ENCODE measurements at regions not wholly inside any gene's neighbourhood (a gene's known extent, or its start where the extent isn't known, plus 50 kb on each side); places are given as distances from the start of the nearest gene placed in this dataset.

DNA sequence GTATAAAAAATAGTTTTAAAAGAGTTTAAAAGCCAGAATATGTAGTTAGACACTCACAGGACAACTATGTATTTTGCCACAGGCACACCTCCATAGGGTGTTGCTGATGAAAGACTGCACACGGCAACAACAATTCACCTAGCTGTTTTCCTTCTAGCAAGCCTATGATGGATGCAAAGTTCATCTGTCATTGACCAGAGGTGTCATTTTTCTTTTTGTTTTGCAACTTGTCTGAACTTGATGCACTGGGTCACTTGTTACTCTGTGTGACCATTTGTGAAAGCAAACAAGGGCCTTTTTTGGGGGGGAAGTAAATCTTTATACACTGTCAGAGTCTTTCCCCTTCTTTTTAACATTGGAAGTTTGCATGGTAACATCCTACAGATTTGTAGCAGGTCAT, 258.0 kb upstream of the SEMA3A start:
- H3K9me3 ChIP-seq: no peaks in the 10 kb centered on the region
- POLR2A ChIA-PET: no interaction called here
- no peak overlapping the region for H3K27ac ChIP-seq
- no peak for TF ChIP-seq NPAS2 (CRISPR knock-in tag; IDR thresholded peaks at IDR 0.05; ENCODE audit: borderline replicate concordance)
- no peak for TF ChIP-seq MAFK (IDR thresholded peaks at IDR 0.05; ENCODE audit: partially characterized antibody)
- no peak for TF ChIP-seq ESRRA (IDR thresholded peaks at IDR 0.05; ENCODE audit: borderline replicate concordance, low read length)
- TF ChIP-seq CHD4 (IDR thresholded peaks at IDR 0.05; ENCODE audit: borderline replicate concordance): no peak
- TF ChIP-seq, protein P1, sequence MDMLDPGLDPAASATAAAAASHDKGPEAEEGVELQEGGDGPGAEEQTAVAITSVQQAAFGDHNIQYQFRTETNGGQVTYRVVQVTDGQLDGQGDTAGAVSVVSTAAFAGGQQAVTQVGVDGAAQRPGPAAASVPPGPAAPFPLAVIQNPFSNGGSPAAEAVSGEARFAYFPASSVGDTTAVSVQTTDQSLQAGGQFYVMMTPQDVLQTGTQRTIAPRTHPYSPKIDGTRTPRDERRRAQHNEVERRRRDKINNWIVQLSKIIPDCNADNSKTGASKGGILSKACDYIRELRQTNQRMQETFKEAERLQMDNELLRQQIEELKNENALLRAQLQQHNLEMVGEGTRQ (IDR thresholded peaks at IDR 0.05): no peak
- no peak for TF ChIP-seq HOXA7 (CRISPR knock-in tag; IDR thresholded peaks at IDR 0.05)
- no peak for TF ChIP-seq GATA3 (IDR thresholded peaks at IDR 0.05; ENCODE audit: borderline replicate concordance)
- TF ChIP-seq CHD2 (IDR thresholded peaks at IDR 0.05; ENCODE audit: low read length, partially characterized antibody): no peak
- no peak for TF ChIP-seq MYC (IDR thresholded peaks at IDR 0.05; ENCODE audit: borderline replicate concordance, low read length)
- no peak for TF ChIP-seq FOXS1 (CRISPR knock-in tag; IDR thresholded peaks at IDR 0.05)
- TF ChIP-seq JUNB (IDR thresholded peaks at IDR 0.05): no peak
- TF ChIP-seq CBX2 (IDR thresholded peaks at IDR 0.05; ENCODE audit: borderline replicate concordance, low read depth): no peak
- TF ChIP-seq EHF (CRISPR knock-in tag; IDR thresholded peaks at IDR 0.05): no peak
- TF ChIP-seq, protein P2, sequence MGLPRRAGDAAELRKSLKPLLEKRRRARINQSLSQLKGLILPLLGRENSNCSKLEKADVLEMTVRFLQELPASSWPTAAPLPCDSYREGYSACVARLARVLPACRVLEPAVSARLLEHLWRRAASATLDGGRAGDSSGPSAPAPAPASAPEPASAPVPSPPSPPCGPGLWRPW (IDR thresholded peaks at IDR 0.05): no peak
- TF ChIP-seq ZC3H11A (IDR thresholded peaks at IDR 0.05): no peak
- no peak for TF ChIP-seq JUN (IDR thresholded peaks at IDR 0.05)
- H3K4me3 ChIP-seq: no peak overlapping the region
- FAIRE-seq (no peak), ATAC-seq (no peak), DNase-seq (ENCODE audit: low read depth in 1 of 2, low spot score in 1 of 2) (no peak)
- peaks cover 13% of the 10 kb centered on the region for H3K4me1 ChIP-seq
- CTCF ChIA-PET: interaction anchor here (1.3 kb wide), 1 partner anchor 516 kb away, joined by 5 read pairs; no protein-coding TSS in a partner anchor
- H3K4me2 ChIP-seq: no peak overlapping the region
- 83% methylated on average over 1 of the region's 1 CpG for WGBS (ENCODE audit: missing lambda C conversion rate)

DNA sequence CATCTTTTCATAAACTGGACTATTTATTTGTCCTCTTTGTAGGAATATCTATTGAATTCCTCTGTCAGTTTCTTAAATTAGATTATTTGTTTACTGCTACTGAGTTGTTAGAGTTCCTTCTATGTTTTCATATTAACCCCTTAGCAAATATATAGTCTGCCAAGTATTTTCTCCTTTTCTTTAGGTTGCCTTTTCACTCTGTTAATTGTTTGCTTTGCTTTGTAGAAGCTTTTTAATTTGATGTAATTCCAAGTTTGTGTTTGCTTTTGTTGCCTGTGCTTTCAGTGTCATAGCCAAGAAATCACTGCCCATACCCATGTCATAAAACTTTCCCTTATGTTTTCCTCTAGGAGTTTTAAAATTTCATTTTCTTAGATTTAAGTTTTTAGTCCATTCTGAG, 256.2 kb upstream of the SEMA3A start:
- Histone ChIP-seq H3K4me3 (no peak overlapping the region), H3K4me2 (no peak overlapping the region), H3K4me1 (peaks cover 13% of the 10 kb centered on the region), H3K9me3 (no peaks in the 10 kb centered on the region), H3K27ac (no peak overlapping the region)
- ChIA-PET POLR2A (no interaction called here), CTCF (interaction anchor here (1.2 to 1.5 kb wide), 2 partner anchors 8 to 515 kb away, joined by 4 to 6 read pairs; no protein-coding TSS in a partner anchor)
- TF ChIP-seq, protein P3, sequence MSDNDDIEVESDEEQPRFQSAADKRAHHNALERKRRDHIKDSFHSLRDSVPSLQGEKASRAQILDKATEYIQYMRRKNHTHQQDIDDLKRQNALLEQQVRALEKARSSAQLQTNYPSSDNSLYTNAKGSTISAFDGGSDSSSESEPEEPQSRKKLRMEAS (IDR thresholded peaks at IDR 0.05): no peak
- TF ChIP-seq GATA3 (IDR thresholded peaks at IDR 0.05; ENCODE audit: borderline replicate concordance): peak; percentile 15; the same call in 1 of the 2 replicates
- FAIRE-seq (no peak), ATAC-seq (no peak), DNase-seq (ENCODE audit: low read depth in 1 of 2, low spot score in 1 of 2) (no peak)

DNA sequence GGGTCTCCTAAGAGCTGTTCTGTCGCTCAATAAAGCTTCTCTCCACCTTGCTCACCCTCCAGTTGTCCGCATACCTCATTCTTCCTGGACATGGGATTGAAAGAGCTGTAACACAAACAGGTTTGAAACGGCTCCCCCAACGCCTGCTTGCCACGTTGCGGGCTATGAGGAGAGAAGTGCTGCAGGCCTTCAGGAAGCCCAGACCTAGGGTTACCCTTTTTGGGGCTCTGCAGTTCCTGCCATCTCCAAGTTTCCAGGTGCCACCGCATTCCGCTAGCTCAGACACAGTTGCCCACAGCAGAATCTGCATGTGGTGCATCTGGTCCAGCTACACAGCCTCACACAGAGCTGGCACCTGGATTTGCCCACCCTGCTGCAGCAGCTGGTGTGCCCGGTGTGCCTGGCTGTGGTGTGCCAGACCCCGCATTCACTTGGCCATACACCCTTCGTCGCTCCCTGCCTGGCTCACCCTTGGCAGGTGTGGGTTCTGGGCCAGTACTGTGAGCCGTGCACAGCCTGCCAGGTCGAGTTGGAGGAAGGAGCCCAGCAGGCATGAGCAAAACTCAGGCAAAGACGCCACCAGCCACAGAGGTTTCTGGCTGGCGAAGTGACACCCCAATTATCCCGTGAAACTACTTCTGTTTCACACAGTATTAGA, 253.2 kb upstream of the SEMA3A start:
- no peak for TF ChIP-seq CHD2 (IDR thresholded peaks at IDR 0.05; ENCODE audit: low read length, partially characterized antibody)
- TF ChIP-seq ZC3H11A (IDR thresholded peaks at IDR 0.05): no peak
- TF ChIP-seq, protein P4, sequence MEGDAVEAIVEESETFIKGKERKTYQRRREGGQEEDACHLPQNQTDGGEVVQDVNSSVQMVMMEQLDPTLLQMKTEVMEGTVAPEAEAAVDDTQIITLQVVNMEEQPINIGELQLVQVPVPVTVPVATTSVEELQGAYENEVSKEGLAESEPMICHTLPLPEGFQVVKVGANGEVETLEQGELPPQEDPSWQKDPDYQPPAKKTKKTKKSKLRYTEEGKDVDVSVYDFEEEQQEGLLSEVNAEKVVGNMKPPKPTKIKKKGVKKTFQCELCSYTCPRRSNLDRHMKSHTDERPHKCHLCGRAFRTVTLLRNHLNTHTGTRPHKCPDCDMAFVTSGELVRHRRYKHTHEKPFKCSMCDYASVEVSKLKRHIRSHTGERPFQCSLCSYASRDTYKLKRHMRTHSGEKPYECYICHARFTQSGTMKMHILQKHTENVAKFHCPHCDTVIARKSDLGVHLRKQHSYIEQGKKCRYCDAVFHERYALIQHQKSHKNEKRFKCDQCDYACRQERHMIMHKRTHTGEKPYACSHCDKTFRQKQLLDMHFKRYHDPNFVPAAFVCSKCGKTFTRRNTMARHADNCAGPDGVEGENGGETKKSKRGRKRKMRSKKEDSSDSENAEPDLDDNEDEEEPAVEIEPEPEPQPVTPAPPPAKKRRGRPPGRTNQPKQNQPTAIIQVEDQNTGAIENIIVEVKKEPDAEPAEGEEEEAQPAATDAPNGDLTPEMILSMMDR (IDR thresholded peaks at IDR 0.05): no peak
- TF ChIP-seq HOXA7 (CRISPR knock-in tag; IDR thresholded peaks at IDR 0.05): no peak
- TF ChIP-seq NFE2L2 (conservative IDR thresholded peaks at IDR 0.05; ENCODE audit: low read length): no peak
- TF ChIP-seq JUNB (IDR thresholded peaks at IDR 0.05): no peak
- no peak for TF ChIP-seq RCOR1 (IDR thresholded peaks at IDR 0.05; ENCODE audit: low read depth, low read length)
- TF ChIP-seq GATA3 (IDR thresholded peaks at IDR 0.05; ENCODE audit: borderline replicate concordance): no peak
- TF ChIP-seq HDAC2 (IDR thresholded peaks at IDR 0.05): no peak
- no peak for TF ChIP-seq BHLHE40 (IDR thresholded peaks at IDR 0.05; ENCODE audit: low read depth, low read length)
- TF ChIP-seq, protein P5, sequence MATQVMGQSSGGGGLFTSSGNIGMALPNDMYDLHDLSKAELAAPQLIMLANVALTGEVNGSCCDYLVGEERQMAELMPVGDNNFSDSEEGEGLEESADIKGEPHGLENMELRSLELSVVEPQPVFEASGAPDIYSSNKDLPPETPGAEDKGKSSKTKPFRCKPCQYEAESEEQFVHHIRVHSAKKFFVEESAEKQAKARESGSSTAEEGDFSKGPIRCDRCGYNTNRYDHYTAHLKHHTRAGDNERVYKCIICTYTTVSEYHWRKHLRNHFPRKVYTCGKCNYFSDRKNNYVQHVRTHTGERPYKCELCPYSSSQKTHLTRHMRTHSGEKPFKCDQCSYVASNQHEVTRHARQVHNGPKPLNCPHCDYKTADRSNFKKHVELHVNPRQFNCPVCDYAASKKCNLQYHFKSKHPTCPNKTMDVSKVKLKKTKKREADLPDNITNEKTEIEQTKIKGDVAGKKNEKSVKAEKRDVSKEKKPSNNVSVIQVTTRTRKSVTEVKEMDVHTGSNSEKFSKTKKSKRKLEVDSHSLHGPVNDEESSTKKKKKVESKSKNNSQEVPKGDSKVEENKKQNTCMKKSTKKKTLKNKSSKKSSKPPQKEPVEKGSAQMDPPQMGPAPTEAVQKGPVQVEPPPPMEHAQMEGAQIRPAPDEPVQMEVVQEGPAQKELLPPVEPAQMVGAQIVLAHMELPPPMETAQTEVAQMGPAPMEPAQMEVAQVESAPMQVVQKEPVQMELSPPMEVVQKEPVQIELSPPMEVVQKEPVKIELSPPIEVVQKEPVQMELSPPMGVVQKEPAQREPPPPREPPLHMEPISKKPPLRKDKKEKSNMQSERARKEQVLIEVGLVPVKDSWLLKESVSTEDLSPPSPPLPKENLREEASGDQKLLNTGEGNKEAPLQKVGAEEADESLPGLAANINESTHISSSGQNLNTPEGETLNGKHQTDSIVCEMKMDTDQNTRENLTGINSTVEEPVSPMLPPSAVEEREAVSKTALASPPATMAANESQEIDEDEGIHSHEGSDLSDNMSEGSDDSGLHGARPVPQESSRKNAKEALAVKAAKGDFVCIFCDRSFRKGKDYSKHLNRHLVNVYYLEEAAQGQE (IDR thresholded peaks at IDR 0.05): no peak
- no peak for TF ChIP-seq CBX2 (IDR thresholded peaks at IDR 0.05; ENCODE audit: borderline replicate concordance, low read depth)
- H3K4me1 ChIP-seq: peaks cover 13% of the 10 kb centered on the region
- H3K4me2 ChIP-seq: no peak overlapping the region
- no peak overlapping the region for H3K4me3 ChIP-seq
- ATAC-seq (no peak), FAIRE-seq (no peak), DNase-seq (ENCODE audit: low read depth in 1 of 2, low spot score in 1 of 2) (no peak)
- no peaks in the 10 kb centered on the region for H3K9me3 ChIP-seq
- no peak overlapping the region for H3K27ac ChIP-seq
- WGBS (ENCODE audit: missing lambda C conversion rate): 91% methylated on average over 17 of the region's 17 CpGs
- CTCF ChIA-PET: no interaction called here
- POLR2A ChIA-PET: no interaction called here
